ENCODE measurements at regions not wholly inside any gene's neighbourhood (a gene's known extent, or its start where the extent isn't known, plus 50 kb on each side); places are given as distances from the start of the nearest gene placed in this dataset.

DNA sequence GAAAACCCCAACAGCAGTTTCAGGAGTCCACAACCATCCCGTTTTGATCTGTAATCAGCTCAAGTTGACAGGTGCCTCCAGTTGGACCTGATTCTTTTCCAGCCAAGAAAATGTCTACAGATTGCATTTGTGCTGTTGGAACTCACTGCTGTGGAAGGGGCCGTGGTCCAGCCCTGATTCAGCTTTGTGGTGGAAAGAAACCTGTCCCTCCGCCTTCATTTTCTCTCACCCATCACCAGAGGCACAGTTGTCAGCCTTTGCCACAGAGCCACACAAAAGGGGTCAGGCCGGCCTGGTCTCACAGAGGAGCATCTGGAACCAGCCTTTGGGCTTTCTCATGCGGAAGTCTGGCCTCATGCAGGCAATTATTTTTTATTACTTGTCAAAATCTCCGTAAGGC lies 483.6 kb downstream of the GADD45G start:
- no peak overlapping the region for H3K18ac ChIP-seq (ENCODE audit: extremely low read depth, low read length)
- H4K91ac ChIP-seq (replicated peaks; ENCODE audit: insufficient read length, low read length): no peak overlapping the region
- no peak for FAIRE-seq
- TF ChIP-seq SAP30 (IDR thresholded peaks at IDR 0.05; ENCODE audit: insufficient read depth, insufficient replicate concordance, low read length): no peak
- no peak for TF ChIP-seq CEBPB (IDR thresholded peaks at IDR 0.05; ENCODE audit: low read depth, low read length)
- TF ChIP-seq RFX5 (IDR thresholded peaks at IDR 0.05; ENCODE audit: borderline replicate concordance, low read depth, low read length): no peak
- no peak for TF ChIP-seq NRF1 (IDR thresholded peaks at IDR 0.05; ENCODE audit: low read depth, low read length)
- TF ChIP-seq YY1 (IDR thresholded peaks at IDR 0.05; ENCODE audit: low read depth, low read length): no peak
- no peak for TF ChIP-seq RBBP5 (IDR thresholded peaks at IDR 0.05; ENCODE audit: borderline replicate concordance, low read depth, low read length)
- no peak for TF ChIP-seq CHD2 (IDR thresholded peaks at IDR 0.05; ENCODE audit: low read length)
- no peak for TF ChIP-seq HDAC6 (IDR thresholded peaks at IDR 0.05; ENCODE audit: low read depth, low read length)
- no peak for TF ChIP-seq KDM5A (IDR thresholded peaks at IDR 0.05; ENCODE audit: low read length)
- TF ChIP-seq, protein P1, sequence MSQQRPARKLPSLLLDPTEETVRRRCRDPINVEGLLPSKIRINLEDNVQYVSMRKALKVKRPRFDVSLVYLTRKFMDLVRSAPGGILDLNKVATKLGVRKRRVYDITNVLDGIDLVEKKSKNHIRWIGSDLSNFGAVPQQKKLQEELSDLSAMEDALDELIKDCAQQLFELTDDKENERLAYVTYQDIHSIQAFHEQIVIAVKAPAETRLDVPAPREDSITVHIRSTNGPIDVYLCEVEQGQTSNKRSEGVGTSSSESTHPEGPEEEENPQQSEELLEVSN (IDR thresholded peaks at IDR 0.05): no peak
- TF ChIP-seq BCL11A (IDR thresholded peaks at IDR 0.05; ENCODE audit: low read depth in 2 of 2, low read length in 2 of 2): no peak
- no peak for TF ChIP-seq SP1 (IDR thresholded peaks at IDR 0.05; ENCODE audit: low read depth, low read length)
- no peak for TF ChIP-seq PHF8 (conservative IDR thresholded peaks at IDR 0.05; ENCODE audit: low read depth, low read length)

More for the DNA sequence above, 483.6 kb downstream of the GADD45G start:
- H3K79me2 ChIP-seq (ENCODE audit: control insufficient read depth in 1 of 2, insufficient read depth in 2 of 2, low read length in 2 of 2): no peaks in the 10 kb centered on the region
- H2BK20ac ChIP-seq (ENCODE audit: low read length): no peak overlapping the region
- H4K8ac ChIP-seq (ENCODE audit: extremely low read depth, insufficient read depth, low read length): no peak overlapping the region
- WGBS, 2 experiments (ENCODE audit: extremely low coverage in 1 of 2, insufficient coverage in 1 of 2, insufficient read length in 1 of 2, insufficient replicate concordance in 2 of 2, low coverage in 1 of 2, low lambda C conversion rate in 2 of 2, missing lambda C conversion rate in 1 of 2): 85% methylated on average over 6 of the region's 6 CpGs; no CpG with 5 or more reads in 1 of the 2 experiments
- H4K5ac ChIP-seq (ENCODE audit: insufficient read length, low read depth, low read length): no peak overlapping the region
- H3K56ac ChIP-seq (replicated peaks; ENCODE audit: insufficient read length, low read depth, low read length): no peak overlapping the region
- H3K9me3 ChIP-seq (ENCODE audit: insufficient read depth in 2 of 2, low read depth in 1 of 2, low read length in 1 of 2): no peaks in the 10 kb centered on the region
- H2BK12ac ChIP-seq (ENCODE audit: low read depth, low read length): no peak overlapping the region
- no peak overlapping the region for H2BK5ac ChIP-seq (ENCODE audit: low read depth, low read length)
- ChIA-PET CTCF (ENCODE audit: partially characterized antibody) (interaction anchor here (0.6 to 1.7 kb wide), 5 partner anchors 10 to 493 kb away, joined by 3 to 7 read pairs (median 4); no protein-coding TSS in a partner anchor), POLR2A (ENCODE audit: partially characterized antibody) (no interaction called here)
- no peak overlapping the region for H2BK15ac ChIP-seq (ENCODE audit: low read length)
- H3K14ac ChIP-seq (ENCODE audit: insufficient read length): no peak overlapping the region
- no peaks in the 10 kb centered on the region for H4K20me1 ChIP-seq (replicated peaks in 1 of 2; ENCODE audit: control insufficient read depth in 1 of 2, insufficient read depth in 2 of 2, low read length in 2 of 2)
- H3K4me3 ChIP-seq (ENCODE audit: extremely low read depth in 1 of 4, insufficient read depth in 2 of 4, low read depth in 3 of 4, low read length in 4 of 4): no peak overlapping the region
- H3K27ac ChIP-seq (ENCODE audit: low read depth, low read length): no peak overlapping the region
- no peak overlapping the region for H2BK120ac ChIP-seq (replicated peaks; ENCODE audit: low read depth, low read length)
- DNase-seq (ENCODE audit: low read depth in 1 of 2, low spot score in 2 of 2): no peak
- peaks cover 2 to 7% (median 3%) of the 10 kb centered on the region in 4 experiments for H3K4me1 ChIP-seq (replicated peaks in 1 of 4; ENCODE audit: control insufficient read depth in 3 of 4, insufficient read depth in 4 of 4, low read length in 3 of 4)
- no peaks in the 10 kb centered on the region for H3K36me3 ChIP-seq (ENCODE audit: control insufficient read depth in 2 of 4, insufficient read depth in 4 of 4, low read length in 3 of 4)
- no peak overlapping the region for H3K4ac ChIP-seq (replicated peaks; ENCODE audit: insufficient read length, low read depth, low read length)
- no peak overlapping the region for H3K9ac ChIP-seq (replicated peaks in 1 of 4; ENCODE audit: extremely low read depth in 1 of 4, low read depth in 3 of 4, low read length in 3 of 4)
- no peak overlapping the region for H3K4me2 ChIP-seq (ENCODE audit: insufficient read depth in 1 of 2, low read depth in 2 of 2, low read length in 2 of 2)
- no peak overlapping the region for H2AK5ac ChIP-seq (ENCODE audit: low read depth, low read length)
- H2AFZ ChIP-seq (ENCODE audit: low read length): no peak overlapping the region
- H3K23ac ChIP-seq (ENCODE audit: insufficient read length): no peak overlapping the region
- no peaks in the 10 kb centered on the region; the same call in 1 of the 2 replicates for H3K23me2 ChIP-seq (ENCODE audit: low read depth, low read length)
- no peaks in the 10 kb centered on the region for H3K27me3 ChIP-seq (replicated peaks in 1 of 4; ENCODE audit: control insufficient read depth in 3 of 4, extremely low read depth in 1 of 4, insufficient read depth in 3 of 4, low read length in 3 of 4)
- no peaks in the 10 kb centered on the region for H3K79me1 ChIP-seq (ENCODE audit: low read depth, low read length)

Measured in H1 (cell line).